Kidney (tissue), 13 donors: ENCODE measurements at regions not wholly inside any gene's neighbourhood (a gene's known extent, or its start where the extent isn't known, plus 50 kb on each side); places are given as distances from the start of the nearest gene placed in this dataset.

ENCODE experiments used
- DNase-seq, 5 donors: peaks; one replicate each; pipeline ENCODE4 v3.0.0-alpha.2; 2013 to 2020
- FAIRE-seq: peaks from 2 replicates; lab custom pipeline; 2012; peaks lifted over from hg19 to GRCh38; lab: Jason Lieb, UNC
- H3K27ac ChIP-seq, 2 donors: one replicate each; pipeline ENCODE4 v1.7.0; 2013; ENCODE audit warnings: low read depth in 2 of 2, low read length in 2 of 2, inconsistent platforms in 1 of 2
- H3K27me3 ChIP-seq: one replicate; pipeline ENCODE4 v1.7.1; 2013; ENCODE audit warnings: low read length, inconsistent platforms; ENCODE audit not compliant: control insufficient read depth, insufficient read depth
- H3K36me3 ChIP-seq, 3 donors: one replicate each; pipeline versions ENCODE4 v1.7.0 to v1.7.1; 2013; ENCODE audit warnings: low read length in 3 of 3, control low read depth in 1 of 3, inconsistent platforms in 1 of 3; ENCODE audit not compliant: insufficient read depth in 3 of 3, control insufficient read depth in 2 of 3
- H3K4me1 ChIP-seq, 3 donors: one replicate each; pipeline versions ENCODE4 v1.7.0 to v1.7.1; 2013; ENCODE audit warnings: low read length in 3 of 3, inconsistent platforms in 1 of 3, low read depth in 1 of 3; ENCODE audit not compliant: control insufficient read depth in 2 of 3, insufficient read depth in 2 of 3
- H3K4me3 ChIP-seq, 3 donors: one replicate each; pipeline versions ENCODE4 v1.7.0 to v1.8.1; 2013; ENCODE audit warnings: low read length in 3 of 3, control low read depth in 1 of 3, inconsistent platforms in 1 of 3
- H3K9ac ChIP-seq, 3 donors: one replicate each; pipeline versions ENCODE4 v1.7.0 to v1.7.1; 2013; ENCODE audit warnings: low read length in 3 of 3, control low read depth in 1 of 3, inconsistent platforms in 1 of 3
- H3K9me3 ChIP-seq, 3 donors: one replicate each; pipeline versions ENCODE4 v1.7.0 to v1.7.1; 2013; ENCODE audit warnings: low read length in 3 of 3, control low read depth in 1 of 3, inconsistent platforms in 1 of 3; ENCODE audit not compliant: control insufficient read depth in 2 of 3, insufficient read depth in 1 of 3
- CTCF ChIP-seq: IDR thresholded peaks from 3 replicates; pipeline ENCODE4 v1.5.1; 2012; ENCODE audit warnings: mild to moderate bottlenecking, moderate library complexity, borderline replicate concordance; ENCODE audit not compliant: insufficient read depth; ENCODE audit errors: extremely low read depth
- intact Hi-C: fragments of 100-400 bp; cut with DNase I; formaldehyde crosslinking; loops from one replicate; pipeline ENCODE4 v1.11.1; 2022
- donor health status: control.
- donor health status: control.
- donor health status: control.
- donor health status: control.
- donor health status: control.
- donor health status: DM: yes; HTN: yes; CAD: no.
- donor health status: Normal renal cell carcinoma (clear cell type).

- intact Hi-C loops: no loop called here
- Histone ChIP-seq H3K27ac (no peak overlapping the region), H3K9me3 (no peaks in the 10 kb centered on the region), H3K4me1 (peaks cover 0 to 8% (median 0%) of the 10 kb centered on the region in 3 donors), H3K36me3 (no peaks in the 10 kb centered on the region), H3K9ac (no peak overlapping the region), H3K27me3 (no peaks in the 10 kb centered on the region), H3K4me3 (no peak overlapping the region)
- no peak for TF ChIP-seq CTCF
- DNase-seq: no peak
- no peak for FAIRE-seq
Observed at GRCh38 chr6:134478764-134479399, 161.0 kb upstream of the SGK1 start.

GRCh38 chr6:134477991-134478635 lies 160.2 kb upstream of the SGK1 start:
- H3K36me3 ChIP-seq: no peaks in the 10 kb centered on the region
- peaks cover 0 to 6% (median 0%) of the 10 kb centered on the region in 3 donors for H3K4me1 ChIP-seq
- FAIRE-seq (no peak), DNase-seq (no peak)
- H3K4me3 ChIP-seq: no peak overlapping the region
- H3K27ac ChIP-seq: no peak overlapping the region
- intact Hi-C loops: no loop called here
- no peaks in the 10 kb centered on the region for H3K9me3 ChIP-seq
- no peak for TF ChIP-seq CTCF
- H3K9ac ChIP-seq: no peak overlapping the region
- no peaks in the 10 kb centered on the region for H3K27me3 ChIP-seq

- FAIRE-seq (no peak), DNase-seq (no peak)
- no peaks in the 10 kb centered on the region for H3K4me1 ChIP-seq
- H3K27me3 ChIP-seq: no peaks in the 10 kb centered on the region
- H3K9ac ChIP-seq: no peak overlapping the region
- no peak for TF ChIP-seq CTCF
- H3K36me3 ChIP-seq: no peaks in the 10 kb centered on the region
- intact Hi-C loops: no loop called here
- H3K27ac ChIP-seq: no peak overlapping the region
- H3K4me3 ChIP-seq: no peak overlapping the region
- no peaks in the 10 kb centered on the region for H3K9me3 ChIP-seq
Observed at GRCh38 chr6:134474955-134475354, 157.0 kb upstream of the SGK1 start.
